HUES48 (cell line): ENCODE measurements at regions not wholly inside any gene's neighbourhood (a gene's known extent, or its start where the extent isn't known, plus 50 kb on each side); places are given as distances from the start of the nearest gene placed in this dataset.

Experiments
- H3K27ac ChIP-seq: one replicate; pipeline ENCODE4 v1.7.0; 2013; ENCODE audit warnings: low read depth, low read length, inconsistent platforms
- H3K27me3 ChIP-seq: 2 replicates; pipeline ENCODE4 v1.6.1; 2013; ENCODE audit warnings: mild to moderate bottlenecking, low read length; ENCODE audit not compliant: control insufficient read depth, insufficient read depth
- H3K36me3 ChIP-seq: 2 replicates; pipeline ENCODE4 v1.6.1; 2013; ENCODE audit warnings: low read length; ENCODE audit not compliant: control insufficient read depth, insufficient read depth
- H3K4me1 ChIP-seq: 2 replicates; pipeline ENCODE4 v1.6.1; 2013; ENCODE audit warnings: mild to moderate bottlenecking, low read length; ENCODE audit not compliant: control insufficient read depth, insufficient read depth
- H3K4me3 ChIP-seq: 2 replicates; pipeline ENCODE4 v1.5.1; 2013; ENCODE audit warnings: mild to moderate bottlenecking, low read depth, low read length
- H3K9ac ChIP-seq: 2 replicates; pipeline ENCODE4 v1.6.1; 2013; ENCODE audit warnings: mild to moderate bottlenecking, low read depth, low read length, moderate library complexity
- H3K9me3 ChIP-seq: 2 replicates; pipeline ENCODE4 v1.6.1; 2013; ENCODE audit warnings: low read length; ENCODE audit not compliant: control insufficient read depth, insufficient read depth

GRCh38 chr15:68526784-68527183 lies 52.0 kb upstream of the CORO2B start:
- H3K27ac ChIP-seq: no peak overlapping the region
- no peaks in the 10 kb centered on the region for H3K36me3 ChIP-seq
- H3K4me1 ChIP-seq: peaks cover 6% of the 10 kb centered on the region; the same call in 1 of the 2 replicates

GRCh38 chr15:68528626-68529290 lies 50.0 kb upstream of the CORO2B start:
- H3K9me3 ChIP-seq: peaks cover 5% of the 10 kb centered on the region; the same call in 1 of the 2 replicates
- no peak overlapping the region for H3K4me3 ChIP-seq
- peaks cover 6% of the 10 kb centered on the region; the same call in 1 of the 2 replicates for H3K4me1 ChIP-seq
- no peak overlapping the region for H3K9ac ChIP-seq
- H3K36me3 ChIP-seq: no peaks in the 10 kb centered on the region
- no peaks in the 10 kb centered on the region for H3K27me3 ChIP-seq
- H3K27ac ChIP-seq: no peak overlapping the region

More at GRCh38 chr15:68526784-68527183, 52.0 kb upstream of the CORO2B start:
- no peak overlapping the region for H3K4me3 ChIP-seq
- H3K9ac ChIP-seq: no peak overlapping the region
- H3K9me3 ChIP-seq: no peaks in the 10 kb centered on the region
- H3K27me3 ChIP-seq: no peaks in the 10 kb centered on the region
